Loucy (cell line): ENCODE measurements at regions not wholly inside any gene's neighbourhood (a gene's known extent, or its start where the extent isn't known, plus 50 kb on each side); places are given as distances from the start of the nearest gene placed in this dataset.

Experiments used
- H2AFZ ChIP-seq: fragments of 200-600 bp; sonication (generic); 2 replicates; pipeline ENCODE4 v1.6.0; 2016; ENCODE audit warnings: antibody characterized with exemption, mild to moderate bottlenecking, low read length, moderate library complexity
- H3F3A ChIP-seq: fragments of 200-600 bp; 2 replicates; pipeline ENCODE4 v1.6.0; 2016; ENCODE audit warnings: antibody characterized with exemption, low read depth, mild to moderate bottlenecking
- H3K27me3 ChIP-seq: fragments of 200-600 bp; sonication (generic); 2 replicates; pipeline ENCODE4 v1.6.1; 2014; ENCODE audit warnings: low read length, mild to moderate bottlenecking; ENCODE audit not compliant: insufficient read depth, poor library complexity, severe bottlenecking
- H3K36me3 ChIP-seq: fragments of 200-600 bp; sonication (generic); 2 replicates; pipeline ENCODE4 v1.6.1; 2016; ENCODE audit warnings: low read length; ENCODE audit not compliant: insufficient read depth
- H3K4me1 ChIP-seq: fragments of 200-600 bp; sonication (generic); 2 replicates; pipeline ENCODE4 v1.5.1; 2014; ENCODE audit warnings: low read length, mild to moderate bottlenecking; ENCODE audit not compliant: insufficient read depth, poor library complexity, severe bottlenecking
- H3K4me2 ChIP-seq: fragments of 200-600 bp; sonication (generic); 2 replicates; pipeline ENCODE4 v1.6.0; 2014; ENCODE audit warnings: antibody characterized with exemption, low read length, low read depth, mild to moderate bottlenecking; ENCODE audit not compliant: poor library complexity, severe bottlenecking
- H3K4me3 ChIP-seq: fragments of 200-600 bp; sonication (generic); 2 replicates; pipeline ENCODE4 v1.5.1; 2014; ENCODE audit warnings: low read length, mild to moderate bottlenecking, mixed read lengths; ENCODE audit not compliant: poor library complexity, severe bottlenecking
- H3K79me2 ChIP-seq: fragments of 200-600 bp; sonication (generic); 2 replicates; pipeline ENCODE4 v1.6.1; 2014; ENCODE audit warnings: low read length; ENCODE audit not compliant: insufficient read depth
- H3K9ac ChIP-seq: fragments of 200-600 bp; sonication (generic); 2 replicates; pipeline ENCODE4 v1.6.0; 2014; ENCODE audit warnings: mild to moderate bottlenecking, low read depth, low read length, moderate library complexity; ENCODE audit not compliant: poor library complexity, severe bottlenecking
- H3K9me2 ChIP-seq: fragments of 200-600 bp; sonication (generic); replicated peaks from 2 replicates; pipeline ENCODE4 v1.6.1; 2016; ENCODE audit warnings: low read depth, low read length, mixed read lengths
- H3K9me3 ChIP-seq: fragments of 200-600 bp; sonication (generic); 2 replicates; pipeline ENCODE4 v1.6.1; 2014; ENCODE audit warnings: mild to moderate bottlenecking, antibody characterized with exemption, low read length, low read depth; ENCODE audit not compliant: insufficient read depth
- H4K20me1 ChIP-seq: fragments of 200-600 bp; sonication (generic); 2 replicates; pipeline ENCODE4 v1.6.0; 2014; ENCODE audit warnings: antibody characterized with exemption, low read length, mild to moderate bottlenecking; ENCODE audit not compliant: insufficient read depth, poor library complexity, severe bottlenecking
- EZH2phosphoT487 ChIP-seq: fragments of 200-600 bp; IDR thresholded peaks from 2 replicates; pipeline ENCODE4 v1.6.1; 2018; ENCODE audit warnings: antibody characterized with exemption, mild to moderate bottlenecking, moderate library complexity, borderline replicate concordance
- TF ChIP-seq, protein P1 (sequence below): fragments of 200-600 bp; sonication (generic); conservative IDR thresholded peaks from 2 replicates; pipeline ENCODE4 v1.5.1; 2014; ENCODE audit warnings: mild to moderate bottlenecking, antibody characterized with exemption, low read length

DNA sequence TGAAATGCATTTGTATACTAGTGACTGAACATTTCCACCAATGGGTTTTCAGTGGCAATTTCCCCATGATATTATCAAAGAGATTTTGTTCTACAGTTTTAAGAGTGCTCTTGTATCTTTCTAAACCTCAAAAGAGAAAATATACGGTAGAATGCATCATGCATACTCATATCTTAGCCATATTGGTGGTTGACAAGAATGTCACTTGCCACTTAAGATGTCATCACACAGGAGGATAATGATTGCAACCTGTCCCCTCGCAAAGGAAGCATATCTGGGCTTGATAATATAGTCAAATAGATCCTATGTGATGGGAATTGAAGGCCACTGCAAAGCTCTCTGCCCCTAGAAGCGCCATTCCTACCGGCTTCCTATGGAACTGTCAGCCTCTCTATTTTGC, 79.3 kb upstream of the ARMC3 start:
- Histone ChIP-seq H3K4me2 (no peak overlapping the region), H3K27me3 (no peaks in the 10 kb centered on the region), H3K36me3 (no peaks in the 10 kb centered on the region), H3F3A (no peaks in the 10 kb centered on the region), H3K9ac (no peak overlapping the region), H3K4me1 (peaks cover 19% of the 10 kb centered on the region), H3K9me2 (no peaks in the 10 kb centered on the region), H4K20me1 (no peaks in the 10 kb centered on the region), H3K4me3 (no peak overlapping the region), H3K9me3 (no peaks in the 10 kb centered on the region), H2AFZ (no peak overlapping the region), H3K79me2 (no peaks in the 10 kb centered on the region)
- TF ChIP-seq EZH2phosphoT487, result no peak
- TF ChIP-seq, protein P1, sequence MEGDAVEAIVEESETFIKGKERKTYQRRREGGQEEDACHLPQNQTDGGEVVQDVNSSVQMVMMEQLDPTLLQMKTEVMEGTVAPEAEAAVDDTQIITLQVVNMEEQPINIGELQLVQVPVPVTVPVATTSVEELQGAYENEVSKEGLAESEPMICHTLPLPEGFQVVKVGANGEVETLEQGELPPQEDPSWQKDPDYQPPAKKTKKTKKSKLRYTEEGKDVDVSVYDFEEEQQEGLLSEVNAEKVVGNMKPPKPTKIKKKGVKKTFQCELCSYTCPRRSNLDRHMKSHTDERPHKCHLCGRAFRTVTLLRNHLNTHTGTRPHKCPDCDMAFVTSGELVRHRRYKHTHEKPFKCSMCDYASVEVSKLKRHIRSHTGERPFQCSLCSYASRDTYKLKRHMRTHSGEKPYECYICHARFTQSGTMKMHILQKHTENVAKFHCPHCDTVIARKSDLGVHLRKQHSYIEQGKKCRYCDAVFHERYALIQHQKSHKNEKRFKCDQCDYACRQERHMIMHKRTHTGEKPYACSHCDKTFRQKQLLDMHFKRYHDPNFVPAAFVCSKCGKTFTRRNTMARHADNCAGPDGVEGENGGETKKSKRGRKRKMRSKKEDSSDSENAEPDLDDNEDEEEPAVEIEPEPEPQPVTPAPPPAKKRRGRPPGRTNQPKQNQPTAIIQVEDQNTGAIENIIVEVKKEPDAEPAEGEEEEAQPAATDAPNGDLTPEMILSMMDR, result no peak

DNA sequence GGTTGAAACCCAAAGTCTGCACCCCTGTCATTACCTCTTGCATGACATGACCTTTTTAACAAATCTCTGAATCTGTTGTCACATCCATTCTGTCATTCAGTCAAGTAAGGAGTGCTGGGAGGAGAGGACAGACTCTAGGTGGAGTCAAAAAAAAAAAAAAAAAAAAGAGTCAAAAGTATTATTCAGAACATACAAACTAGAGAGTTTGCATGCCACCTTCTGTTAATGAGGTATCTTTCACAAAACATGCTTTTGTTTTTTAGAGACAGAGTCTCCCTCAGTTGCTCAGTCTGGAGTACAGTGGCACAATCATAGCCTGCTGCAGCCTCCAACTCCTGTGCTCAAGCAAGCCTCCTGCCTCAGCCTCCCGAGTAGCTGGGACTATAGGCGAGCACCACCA, 81.6 kb upstream of the ARMC3 start:
- Histone ChIP-seq H3K36me3 (no peaks in the 10 kb centered on the region), H3K9me3 (no peaks in the 10 kb centered on the region)

DNA sequence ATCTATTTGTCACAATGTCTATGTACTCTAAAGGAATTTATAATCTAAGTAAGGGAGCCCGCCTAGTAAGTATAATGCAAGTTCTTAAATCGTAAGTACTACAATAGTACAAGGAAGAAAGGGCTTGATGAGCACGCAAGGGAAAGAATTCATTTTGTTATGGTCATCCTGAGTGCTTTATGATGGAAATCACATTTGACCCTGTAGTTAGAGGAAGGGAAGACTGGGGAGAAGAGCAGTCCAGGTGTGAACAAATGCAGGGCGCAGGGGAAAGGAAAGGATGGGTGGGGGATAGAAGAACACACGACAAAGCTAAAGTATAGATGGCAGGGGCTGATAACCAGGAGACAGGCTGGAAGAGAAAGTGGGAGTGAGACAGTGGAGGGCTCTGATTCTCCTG, 88.2 kb upstream of the ARMC3 start:
- Histone ChIP-seq H3K9me3 (no peaks in the 10 kb centered on the region), H3K9ac (no peak overlapping the region), H3K36me3 (no peaks in the 10 kb centered on the region), H3K79me2 (no peaks in the 10 kb centered on the region), H3K4me1 (peaks cover 3% of the 10 kb centered on the region), H3F3A (no peaks in the 10 kb centered on the region), H4K20me1 (no peaks in the 10 kb centered on the region), H3K9me2 (no peaks in the 10 kb centered on the region), H3K27me3 (no peaks in the 10 kb centered on the region), H3K4me3 (no peak overlapping the region), H2AFZ (no peak overlapping the region), H3K4me2 (no peak overlapping the region)
- TF ChIP-seq EZH2phosphoT487, result no peak

More for the DNA sequence above, 81.6 kb upstream of the ARMC3 start:
- Histone ChIP-seq H3K4me3 (no peak overlapping the region), H3K4me1 (peaks cover 3% of the 10 kb centered on the region), H2AFZ (no peak overlapping the region), H4K20me1 (no peaks in the 10 kb centered on the region), H3K9me2 (no peaks in the 10 kb centered on the region), H3K27me3 (no peaks in the 10 kb centered on the region), H3K4me2 (no peak overlapping the region), H3K9ac (no peak overlapping the region), H3F3A (no peaks in the 10 kb centered on the region), H3K79me2 (no peaks in the 10 kb centered on the region)
- TF ChIP-seq, protein P1, result no peak
- TF ChIP-seq EZH2phosphoT487, result no peak

DNA sequence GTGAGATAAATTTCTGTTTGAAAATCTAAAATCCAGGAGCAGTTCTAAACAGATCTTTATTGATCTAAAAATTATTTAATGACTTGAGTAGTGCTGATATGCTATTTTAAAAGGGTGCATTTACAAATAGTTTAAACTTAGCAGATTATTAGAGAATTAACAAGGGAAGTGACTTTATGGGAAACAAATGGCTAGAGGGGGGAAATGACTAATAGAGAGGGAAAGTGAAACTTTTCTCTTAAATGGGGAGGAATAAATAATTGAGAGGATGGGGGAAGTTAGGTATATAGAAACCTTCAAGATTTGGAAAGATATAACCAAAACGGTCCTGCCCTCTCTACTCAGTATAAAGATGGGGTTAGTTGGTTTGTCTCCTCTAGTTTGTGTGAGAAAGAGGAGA, 90.1 kb upstream of the ARMC3 start:
- H3K27me3 ChIP-seq, result no peaks in the 10 kb centered on the region
- H3K4me2 ChIP-seq, result no peak overlapping the region
- no peak for TF ChIP-seq EZH2phosphoT487
- TF ChIP-seq, protein P1, result no peak
- no peaks in the 10 kb centered on the region for H3K9me3 ChIP-seq
- H4K20me1 ChIP-seq, result no peaks in the 10 kb centered on the region
- H3F3A ChIP-seq, result no peaks in the 10 kb centered on the region
- peaks cover 3% of the 10 kb centered on the region for H3K4me1 ChIP-seq
- H3K9me2 ChIP-seq, result no peaks in the 10 kb centered on the region
- H3K9ac ChIP-seq, result no peak overlapping the region
- H3K36me3 ChIP-seq, result no peaks in the 10 kb centered on the region
- H3K79me2 ChIP-seq, result no peaks in the 10 kb centered on the region
- no peak overlapping the region for H2AFZ ChIP-seq
- no peak overlapping the region for H3K4me3 ChIP-seq
